HG02759 (cell line): ENCODE measurements at regions not wholly inside any gene's neighbourhood (a gene's known extent, or its start where the extent isn't known, plus 50 kb on each side); places are given as distances from the start of the nearest gene placed in this dataset.
"Not testable (repeated sequence)": the region's sequence is repeated elsewhere in the genome, so short reads cannot be mapped to it uniquely, and the experiment has no call there.

ENCODE experiments used
- ATAC-seq: cut with Tn5 transposase; IDR thresholded peaks from one replicate; pipeline ENCODE4 v1.9.1; 2021; ENCODE audit warnings: mild to moderate bottlenecking, moderate library complexity; ENCODE audit not compliant: unreplicated experiment

DNA sequence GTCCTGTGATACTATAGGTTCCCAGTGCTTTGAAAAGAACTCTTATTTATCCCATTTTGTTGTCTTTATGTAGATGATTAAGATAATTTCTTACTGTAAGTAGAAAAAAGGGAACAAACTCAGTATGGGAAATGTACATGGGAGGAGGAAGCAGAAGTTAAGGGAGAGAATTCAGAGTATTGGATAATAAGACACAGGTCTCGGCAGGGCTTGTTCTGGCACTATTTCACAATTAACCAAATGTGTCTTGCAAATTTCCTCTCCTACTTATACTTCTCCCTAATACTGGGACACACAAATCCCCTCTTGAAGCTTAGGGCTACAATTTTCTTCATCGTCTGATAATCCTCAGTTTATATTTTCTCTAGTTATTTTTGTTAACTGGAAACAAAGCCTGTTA is 744.0 kb downstream of the ADCYAP1 start:
- no peak for ATAC-seq

DNA sequence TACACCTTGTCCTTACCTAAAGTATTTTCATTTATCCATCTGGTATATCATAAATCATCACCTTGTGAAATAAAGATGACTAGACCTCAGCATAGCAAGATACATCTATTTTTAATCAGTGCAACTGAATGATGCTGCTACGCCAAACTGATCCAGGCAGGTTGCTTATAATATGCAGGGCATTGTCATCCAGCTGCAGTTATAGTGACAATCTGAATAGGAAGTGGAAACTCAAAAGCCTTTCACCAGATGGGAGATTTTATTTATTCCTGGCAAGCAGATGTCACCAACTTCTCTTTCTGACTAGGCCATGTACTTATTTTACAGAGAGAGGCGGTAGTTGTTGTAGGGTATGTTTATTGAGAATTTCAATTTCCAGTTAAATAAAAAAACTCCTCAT is 747.3 kb downstream of the ADCYAP1 start:
- no peak for ATAC-seq

DNA sequence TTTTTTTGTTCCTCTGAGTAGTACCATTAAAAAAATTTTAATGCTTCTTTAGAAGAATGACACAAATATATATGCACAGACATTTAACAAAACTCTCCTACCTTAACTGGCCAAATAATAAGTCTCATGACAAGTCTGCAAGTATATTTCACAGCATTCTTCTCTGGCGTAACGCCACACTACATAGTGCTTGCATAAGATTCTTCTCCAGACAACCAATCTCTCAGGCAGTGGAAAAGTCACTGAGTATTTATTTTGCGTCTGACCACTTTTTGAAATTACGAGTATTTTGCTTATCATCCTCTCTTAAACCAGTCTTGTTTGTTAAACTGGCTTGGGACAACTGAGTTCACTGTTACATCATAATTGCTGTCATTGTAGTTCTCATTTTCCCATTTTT is 749.2 kb downstream of the ADCYAP1 start:
- ATAC-seq = no peak

DNA sequence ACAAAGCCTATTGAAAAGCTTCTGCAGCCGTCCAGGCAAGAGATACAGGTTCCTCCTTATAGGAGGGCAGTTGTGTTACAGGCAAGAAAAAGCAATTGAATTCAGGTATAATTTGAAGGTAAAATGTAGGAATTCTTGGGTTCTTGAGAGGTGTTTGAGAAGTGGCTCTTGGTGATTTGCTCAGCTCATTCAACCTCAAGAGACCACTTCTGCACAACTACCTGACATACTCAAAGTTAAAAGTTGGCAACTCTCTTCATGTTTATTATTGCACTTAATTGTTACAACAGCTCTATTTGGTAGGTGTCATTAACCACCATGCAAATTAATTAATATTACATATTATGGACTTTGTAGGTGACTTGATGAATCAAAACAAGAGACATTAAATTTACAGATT is 753.2 kb downstream of the ADCYAP1 start:
- ATAC-seq = no peak

DNA sequence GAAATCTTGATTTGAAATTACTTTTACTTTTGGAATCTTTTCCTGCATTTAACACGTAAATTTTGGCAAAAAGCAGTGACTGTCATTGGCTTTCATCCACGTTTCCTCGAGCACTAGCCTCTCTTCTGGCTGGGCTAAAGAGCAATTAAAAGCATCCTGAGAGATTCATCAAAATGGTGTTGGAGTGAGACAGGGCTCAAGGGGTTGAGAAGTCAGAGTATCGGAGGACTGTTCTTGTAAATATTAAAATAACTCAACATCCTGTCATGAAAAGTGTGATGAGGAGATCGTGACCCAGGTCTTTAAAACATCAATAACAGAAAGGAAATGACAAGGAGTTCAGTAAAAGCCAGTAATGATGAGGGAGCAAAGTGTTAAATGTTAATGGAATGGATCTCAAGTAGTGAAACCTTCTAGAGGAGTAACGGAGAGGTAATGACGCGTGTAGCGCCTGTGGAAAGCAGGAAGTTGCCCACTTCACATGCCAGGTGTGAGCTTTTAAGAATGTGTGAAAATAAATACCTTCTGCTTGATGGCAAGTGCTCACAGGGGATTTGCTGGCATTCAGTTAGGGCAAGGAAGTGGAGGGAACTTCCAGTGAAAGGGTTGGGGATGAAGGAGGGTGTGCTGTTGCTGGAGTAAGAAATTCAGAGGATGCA is 754.4 kb downstream of the ADCYAP1 start:
- ATAC-seq = no peak

DNA sequence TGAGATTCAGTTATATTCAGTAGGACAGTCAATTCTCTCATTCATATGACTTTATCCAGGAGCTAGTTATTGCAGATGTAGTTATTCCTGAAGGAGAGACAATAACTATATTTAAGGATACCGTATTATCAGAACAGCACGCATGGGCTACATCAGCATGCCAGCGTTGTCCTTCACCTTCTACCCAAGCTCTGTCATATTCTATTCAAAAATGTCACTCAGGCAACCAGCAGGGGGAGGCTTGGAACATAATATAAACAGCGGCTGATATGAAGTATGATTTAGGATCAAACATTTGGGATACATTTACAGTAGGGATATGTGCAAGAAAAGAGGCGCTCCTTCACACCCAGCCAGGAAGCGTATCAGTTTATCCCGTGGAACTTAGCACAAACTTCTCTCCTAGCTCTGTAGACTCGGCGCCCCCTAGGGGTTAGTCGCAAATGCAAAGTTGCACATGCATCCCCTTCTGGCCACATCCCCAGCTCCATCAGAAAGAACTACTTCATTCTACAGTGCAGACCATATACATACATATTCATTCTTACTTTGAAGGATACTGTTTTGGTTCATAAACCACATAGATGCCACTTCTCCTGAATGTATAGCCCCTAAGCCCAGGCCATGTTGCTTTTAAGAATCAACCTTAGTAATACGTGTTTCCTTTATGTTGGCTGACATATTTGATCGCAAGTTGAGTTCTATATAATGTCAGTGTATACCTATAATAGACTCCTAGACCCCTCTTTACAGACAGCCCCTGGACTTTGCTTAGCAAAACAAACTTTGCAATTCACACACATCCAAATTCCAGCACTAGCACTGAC is 759.4 kb downstream of the ADCYAP1 start:
- ATAC-seq = peak; percentile 82

DNA sequence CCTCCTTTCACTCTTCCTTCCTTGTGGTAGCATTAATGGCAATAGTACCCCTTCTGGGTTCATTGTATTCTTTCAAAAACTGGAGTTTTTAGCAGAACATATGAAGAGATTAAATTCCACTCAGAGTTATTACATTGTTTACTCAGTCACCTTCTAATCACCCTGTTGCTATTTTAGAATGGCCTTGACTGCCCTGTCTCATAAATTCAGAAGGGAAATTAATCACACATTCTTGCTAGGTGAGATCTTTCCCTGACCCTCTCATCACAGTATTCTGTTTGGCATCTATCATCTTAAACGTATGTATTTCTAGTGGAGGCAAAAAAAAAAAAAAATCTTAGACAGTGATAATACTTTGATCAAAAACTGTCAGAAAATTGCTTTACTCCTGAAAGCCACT is 760.4 kb downstream of the ADCYAP1 start:
- no peak for ATAC-seq

DNA sequence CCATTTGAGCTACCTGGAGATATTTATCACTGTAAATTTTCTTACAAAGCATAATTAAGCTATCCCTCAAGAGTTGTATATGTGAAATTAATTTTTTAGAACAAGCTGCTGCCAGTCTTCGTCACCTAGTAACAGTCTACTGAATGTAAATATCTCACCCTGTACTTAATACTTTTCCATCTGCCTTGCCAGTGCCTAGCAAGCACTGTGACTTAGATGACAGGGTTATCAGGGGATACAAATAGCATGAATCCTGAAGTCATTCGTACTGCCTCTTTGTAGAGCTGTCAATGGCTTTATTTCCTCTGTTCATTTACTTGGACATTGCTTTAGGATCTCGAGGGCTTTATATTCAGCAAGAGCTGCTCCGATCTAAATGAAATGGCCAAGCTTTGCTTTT is 763.6 kb downstream of the ADCYAP1 start:
- no peak for ATAC-seq

DNA sequence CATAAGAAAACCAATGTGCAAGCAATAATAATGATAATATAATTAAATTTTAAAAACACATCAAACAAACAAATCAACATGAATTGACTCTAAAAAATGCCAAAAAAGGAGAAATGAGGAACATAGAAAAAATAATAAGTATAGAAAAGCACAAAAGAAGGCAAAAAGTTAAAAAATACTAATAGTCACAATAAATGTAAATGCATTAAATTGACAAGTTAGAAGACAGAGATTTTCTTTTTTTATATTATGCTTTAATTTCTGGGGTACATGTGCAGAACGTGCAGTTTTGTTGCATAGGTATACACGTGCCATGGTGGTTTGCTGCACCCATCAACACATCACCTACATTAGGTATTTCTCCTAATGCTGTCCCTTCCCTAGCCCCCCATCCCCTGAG is 767.0 kb downstream of the ADCYAP1 start:
- not testable (repeated sequence) for ATAC-seq

DNA sequence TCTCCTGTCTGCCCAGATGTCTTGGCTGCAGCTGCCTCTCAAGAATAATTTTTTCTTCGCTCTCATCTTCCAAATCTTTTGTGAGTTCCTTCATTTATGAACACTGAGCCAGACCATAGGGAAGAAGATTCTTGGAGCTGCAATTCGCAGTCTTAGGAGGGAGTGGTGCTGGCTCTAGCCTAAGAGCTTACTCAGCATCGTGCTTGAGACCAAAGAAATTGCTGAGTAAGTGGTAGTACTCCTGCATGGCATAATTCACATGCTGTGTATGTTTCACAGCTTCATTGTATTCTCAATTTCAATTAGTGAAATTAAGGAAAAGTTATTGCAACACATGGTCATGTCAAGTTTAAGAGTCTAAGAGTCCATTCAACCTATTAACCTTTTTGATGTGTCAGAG is 771.7 kb downstream of the ADCYAP1 start:
- ATAC-seq = no peak

DNA sequence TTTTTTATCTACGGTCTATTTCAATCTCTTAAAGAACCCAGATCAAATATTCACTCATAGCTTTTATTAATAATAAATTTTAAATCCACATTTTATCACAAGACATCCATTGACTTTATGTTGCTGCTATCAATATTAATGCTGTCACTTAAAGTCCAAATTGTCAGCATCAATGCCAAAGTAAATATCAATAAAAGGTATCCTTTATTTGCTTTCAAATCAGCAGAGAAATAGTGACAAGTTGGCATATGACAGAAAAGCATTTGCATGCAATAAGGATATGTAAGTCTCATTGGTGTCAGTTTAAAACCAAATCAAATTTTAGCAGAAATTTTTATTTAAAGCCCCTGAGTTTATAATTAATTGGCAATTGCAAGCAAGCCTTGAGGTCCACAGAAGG is 775.4 kb downstream of the ADCYAP1 start:
- ATAC-seq = no peak

DNA sequence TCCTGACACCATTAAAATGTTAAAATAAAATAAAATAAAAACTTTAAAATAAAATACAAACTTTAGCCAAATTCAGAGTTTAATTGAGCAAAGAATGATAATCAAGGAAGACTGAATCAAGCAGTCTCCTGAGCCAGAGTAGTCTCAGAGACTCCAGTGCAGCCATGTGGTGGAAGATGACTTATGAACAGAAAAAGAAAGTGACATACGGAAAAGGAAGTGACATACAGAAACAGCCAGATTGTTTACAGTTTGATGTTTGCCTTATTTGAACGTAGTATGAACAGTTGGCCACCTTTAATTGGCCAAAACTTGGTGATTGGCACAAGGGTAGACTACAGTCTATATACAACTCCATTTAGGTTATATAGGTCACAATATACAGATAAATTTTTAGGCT is 787.2 kb downstream of the ADCYAP1 start:
- no peak for ATAC-seq

DNA sequence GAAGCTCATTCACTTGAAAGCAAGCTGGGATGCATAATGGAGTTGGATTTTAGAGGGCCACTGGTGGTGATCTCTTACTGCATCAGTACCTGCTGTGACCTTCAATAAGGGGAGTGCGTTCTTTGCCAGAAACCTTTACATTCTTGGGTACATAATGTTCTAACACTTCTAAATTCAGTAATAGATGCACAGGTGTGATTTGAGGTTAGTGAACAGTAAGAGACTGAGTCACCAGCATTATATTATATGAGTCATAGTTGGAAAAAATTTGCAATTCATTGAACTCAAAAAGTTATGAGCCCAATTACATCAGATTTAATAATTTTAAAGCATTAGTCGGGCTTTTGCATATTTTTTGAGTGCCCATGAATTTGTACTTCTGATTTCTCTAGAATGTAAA is 803.3 kb downstream of the ADCYAP1 start:
- no peak for ATAC-seq

DNA sequence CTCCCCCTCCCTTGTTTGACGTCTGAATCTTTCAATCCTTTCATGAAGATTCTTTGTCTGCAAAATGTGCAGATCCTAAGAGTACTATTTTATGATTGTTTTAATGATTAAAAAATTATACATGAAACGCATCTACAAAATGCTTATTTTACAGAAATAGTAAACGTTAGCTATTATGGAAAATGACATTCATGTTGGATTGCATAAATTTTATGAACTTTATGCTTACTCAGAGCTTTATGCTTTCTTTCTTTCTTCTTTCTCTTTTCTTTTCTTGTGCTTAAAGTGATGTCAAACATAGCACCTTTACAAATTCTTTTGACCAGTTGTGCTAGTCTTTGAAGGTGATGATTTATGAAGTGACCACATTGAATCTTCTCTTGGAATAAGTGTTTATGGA is 805.4 kb downstream of the ADCYAP1 start:
- no peak for ATAC-seq

DNA sequence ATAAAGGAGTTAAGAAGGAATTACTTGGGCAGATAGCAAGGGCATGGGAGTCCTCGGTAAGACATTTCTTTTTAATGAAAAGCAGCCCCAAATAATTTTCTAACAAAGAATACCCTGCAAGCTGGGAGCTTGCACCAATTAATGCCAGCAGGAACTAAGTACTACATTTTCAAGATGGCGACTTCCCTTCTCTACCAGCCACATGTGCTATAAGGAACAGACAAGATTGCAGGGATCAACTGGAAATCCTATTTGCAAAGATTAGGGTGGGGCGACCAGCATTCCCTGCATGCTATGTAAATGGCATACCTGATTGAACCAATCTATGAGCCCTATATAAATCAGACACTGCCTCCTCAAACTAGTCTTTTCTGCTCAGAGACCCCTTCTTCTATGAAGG is 827.5 kb downstream of the ADCYAP1 start:
- ATAC-seq = no peak

DNA sequence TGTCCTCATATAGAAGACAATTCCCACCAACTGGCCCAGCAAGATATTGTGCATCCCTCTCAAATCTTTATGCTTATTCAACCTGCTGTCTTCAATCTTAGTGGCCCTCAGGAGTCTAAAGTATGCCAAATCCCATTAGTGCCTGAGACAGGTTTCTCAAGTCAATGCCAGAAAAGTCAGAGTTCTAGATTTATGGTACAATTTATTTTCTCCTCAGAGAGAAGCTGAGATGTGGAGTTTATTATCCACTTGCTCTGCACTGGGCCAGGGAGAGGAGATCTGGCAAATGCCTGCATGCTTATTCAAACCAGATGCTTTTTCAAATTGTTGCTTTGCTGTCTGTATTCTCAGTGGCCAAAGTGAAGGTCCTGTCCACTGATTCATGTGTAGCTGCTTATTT is 825.2 kb downstream of the METTL4 start:
- no peak for ATAC-seq

DNA sequence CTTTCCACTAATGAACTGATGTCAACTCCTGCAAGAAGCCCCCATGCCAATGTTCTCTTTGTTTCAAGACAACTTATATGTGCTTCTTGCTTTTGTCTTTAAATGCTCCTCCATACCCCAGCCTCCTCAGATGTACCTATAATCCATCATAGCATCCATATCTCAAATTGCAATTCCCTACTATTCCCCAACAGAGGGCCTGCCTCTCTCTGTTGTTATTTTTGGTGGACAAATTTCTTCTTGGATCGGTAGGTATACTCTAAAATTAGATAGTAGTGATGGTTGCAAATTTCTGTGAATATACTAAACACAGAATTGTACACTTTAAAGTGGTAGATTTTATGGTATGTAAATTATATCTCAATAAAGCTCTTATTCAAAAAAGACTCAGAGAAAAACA is 820.1 kb downstream of the METTL4 start:
- ATAC-seq = no peak

DNA sequence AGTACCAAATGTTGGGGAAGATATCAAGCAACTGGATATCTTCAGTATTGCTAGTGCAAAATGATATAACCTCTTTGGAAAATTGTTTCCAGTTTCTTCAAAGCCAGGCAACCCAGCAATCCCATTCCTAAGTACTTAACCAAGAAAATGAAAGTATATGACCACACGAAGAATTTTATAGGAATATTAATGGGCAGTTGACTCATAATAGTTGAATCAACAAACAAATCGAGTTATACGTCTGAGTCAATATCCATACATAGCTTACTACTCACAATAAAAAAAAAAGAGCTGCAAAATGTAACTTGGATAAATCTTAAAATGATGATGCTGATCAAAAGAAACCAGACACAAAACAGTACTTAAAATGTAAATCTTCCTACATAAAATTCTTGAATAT is 810.4 kb downstream of the METTL4 start:
- ATAC-seq = no peak

DNA sequence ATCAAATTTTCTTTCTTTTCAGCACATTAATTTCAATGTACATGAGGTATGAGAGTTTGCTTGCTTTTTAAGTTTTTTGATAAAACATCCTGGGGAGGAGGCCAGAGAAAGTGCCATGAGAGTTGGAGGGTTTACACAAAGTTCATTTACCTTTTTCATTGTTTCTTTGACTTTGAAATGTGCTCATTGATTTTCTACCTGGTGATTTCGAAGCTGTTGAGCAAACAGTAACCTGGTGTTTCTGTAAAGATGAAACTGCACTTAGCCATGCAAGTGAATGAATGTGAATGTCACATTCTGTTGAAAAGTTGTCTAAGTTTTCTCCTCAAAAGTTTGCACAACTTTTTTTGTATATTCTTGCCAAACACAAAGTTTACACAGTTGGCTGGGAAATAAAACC is 797.0 kb downstream of the METTL4 start:
- ATAC-seq = no peak

DNA sequence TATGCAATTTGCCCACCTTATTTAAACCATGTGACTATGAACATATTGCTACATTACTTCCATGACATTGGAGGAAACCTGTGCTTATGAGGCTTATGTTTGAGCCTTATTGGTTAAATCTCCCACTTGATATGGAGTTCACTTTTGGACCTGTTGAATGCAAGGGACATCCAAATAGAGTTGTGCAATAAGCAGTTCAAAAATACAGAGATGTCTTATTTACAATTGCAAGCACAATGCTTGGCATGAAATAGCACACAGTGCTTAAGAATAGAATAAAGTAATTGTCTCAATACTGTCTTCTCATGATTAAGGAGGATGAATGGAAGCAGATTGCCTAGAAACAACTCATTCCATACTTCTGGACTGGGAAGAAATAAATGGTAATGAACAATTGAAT is 793.5 kb downstream of the METTL4 start:
- ATAC-seq = no peak

DNA sequence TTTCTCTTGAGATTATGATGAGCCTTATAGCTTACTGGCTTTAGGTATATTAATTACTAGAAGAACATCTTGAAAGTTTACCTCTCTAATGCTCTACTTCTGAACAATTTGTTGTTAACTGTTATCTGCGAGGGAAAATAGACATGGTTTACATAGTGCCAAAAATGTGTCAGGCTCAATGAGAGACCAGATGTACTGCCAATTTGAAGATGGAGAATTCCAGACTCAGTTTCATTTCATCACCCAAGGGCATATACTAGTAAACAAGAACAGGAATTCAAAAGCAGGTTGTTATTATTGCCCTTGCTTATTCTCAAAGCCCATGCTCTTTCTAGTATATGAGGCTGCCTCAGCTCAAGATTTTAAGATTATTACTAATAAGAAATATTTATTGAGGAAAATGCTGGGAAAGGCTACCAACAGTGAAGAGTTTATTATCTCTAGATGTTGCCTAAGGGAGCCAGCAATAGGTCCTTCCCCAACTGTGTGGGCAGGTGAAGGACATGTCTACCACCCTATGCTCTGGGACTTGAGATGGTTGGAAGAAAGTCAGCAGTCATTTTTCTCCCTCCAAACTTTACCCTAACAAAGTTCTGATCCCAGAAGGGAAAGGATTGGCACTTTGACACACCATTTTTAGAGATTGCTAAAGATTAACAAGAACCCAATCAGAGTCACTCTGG is 792.7 kb downstream of the METTL4 start:
- ATAC-seq = no peak

DNA sequence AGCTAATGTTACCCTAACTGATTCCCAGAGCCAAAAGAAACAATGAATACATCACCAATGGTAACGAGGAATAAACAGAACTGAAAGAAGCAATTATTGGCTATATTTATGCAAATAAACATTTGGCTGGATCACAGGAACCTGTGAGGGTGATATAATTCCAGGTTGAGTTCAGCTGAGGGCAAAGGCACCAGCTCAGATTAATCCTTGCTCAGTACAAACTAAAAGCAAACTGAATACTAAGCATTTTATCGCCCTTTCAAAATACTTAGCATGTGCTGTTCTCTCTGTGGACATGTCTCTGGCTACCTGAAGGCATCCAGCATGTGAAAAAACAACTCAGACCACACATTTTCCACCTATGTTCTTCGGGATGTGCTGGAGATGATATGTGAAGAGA is 791.7 kb downstream of the METTL4 start:
- no peak for ATAC-seq
